Ishikawa (cell line): ENCODE measurements at regions not wholly inside any gene's neighbourhood (a gene's known extent, or its start where the extent isn't known, plus 50 kb on each side); places are given as distances from the start of the nearest gene placed in this dataset.

ENCODE experiments used
- CEBPB ChIP-seq: IDR thresholded peaks from 2 replicates; pipeline ENCODE4 v1.6.1; 2012
- CREB1 ChIP-seq: IDR thresholded peaks from 2 replicates; pipeline ENCODE4 v1.6.1; 2012; ENCODE audit warnings: low read depth
- EGR1 ChIP-seq: IDR thresholded peaks from 2 replicates; pipeline ENCODE4 v1.6.1; 2012
- EP300 ChIP-seq: IDR thresholded peaks from 2 replicates; pipeline ENCODE4 v1.6.1; 2012; ENCODE audit warnings: borderline replicate concordance
- FOXM1 ChIP-seq: IDR thresholded peaks from 2 replicates; pipeline ENCODE4 v1.6.1; 2012; ENCODE audit warnings: low read depth, borderline replicate concordance
- NFIC ChIP-seq: IDR thresholded peaks from 2 replicates; pipeline ENCODE4 v1.6.1; 2012
- RAD21 ChIP-seq: IDR thresholded peaks from 2 replicates; pipeline ENCODE4 v1.6.1; 2012; ENCODE audit warnings: low read depth
- TAF1 ChIP-seq: IDR thresholded peaks from 2 replicates; pipeline ENCODE4 v1.6.1; 2012; ENCODE audit warnings: low read depth, mild to moderate bottlenecking
- TEAD4 ChIP-seq: IDR thresholded peaks from 2 replicates; pipeline ENCODE4 v1.6.1; 2012
- USF1 ChIP-seq: IDR thresholded peaks from 2 replicates; pipeline ENCODE4 v1.6.1; 2012
- YY1 ChIP-seq: IDR thresholded peaks from 2 replicates; pipeline ENCODE4 v1.6.1; 2012; ENCODE audit warnings: low read depth
- ZBTB7A ChIP-seq: IDR thresholded peaks from 2 replicates; pipeline ENCODE4 v1.6.1; 2012; ENCODE audit warnings: low read depth
- TF ChIP-seq, protein P1 (sequence below): IDR thresholded peaks from 2 replicates; pipeline ENCODE4 v1.6.1; 2012; ENCODE audit warnings: low read depth, mild to moderate bottlenecking

- TF ChIP-seq EP300: no peak
- TF ChIP-seq CEBPB: no peak
- no peak for TF ChIP-seq YY1
- no peak for TF ChIP-seq TAF1
- TF ChIP-seq ZBTB7A: no peak
- no peak for TF ChIP-seq TEAD4
- no peak for TF ChIP-seq RAD21
- no peak for TF ChIP-seq CREB1
- TF ChIP-seq, protein P1, sequence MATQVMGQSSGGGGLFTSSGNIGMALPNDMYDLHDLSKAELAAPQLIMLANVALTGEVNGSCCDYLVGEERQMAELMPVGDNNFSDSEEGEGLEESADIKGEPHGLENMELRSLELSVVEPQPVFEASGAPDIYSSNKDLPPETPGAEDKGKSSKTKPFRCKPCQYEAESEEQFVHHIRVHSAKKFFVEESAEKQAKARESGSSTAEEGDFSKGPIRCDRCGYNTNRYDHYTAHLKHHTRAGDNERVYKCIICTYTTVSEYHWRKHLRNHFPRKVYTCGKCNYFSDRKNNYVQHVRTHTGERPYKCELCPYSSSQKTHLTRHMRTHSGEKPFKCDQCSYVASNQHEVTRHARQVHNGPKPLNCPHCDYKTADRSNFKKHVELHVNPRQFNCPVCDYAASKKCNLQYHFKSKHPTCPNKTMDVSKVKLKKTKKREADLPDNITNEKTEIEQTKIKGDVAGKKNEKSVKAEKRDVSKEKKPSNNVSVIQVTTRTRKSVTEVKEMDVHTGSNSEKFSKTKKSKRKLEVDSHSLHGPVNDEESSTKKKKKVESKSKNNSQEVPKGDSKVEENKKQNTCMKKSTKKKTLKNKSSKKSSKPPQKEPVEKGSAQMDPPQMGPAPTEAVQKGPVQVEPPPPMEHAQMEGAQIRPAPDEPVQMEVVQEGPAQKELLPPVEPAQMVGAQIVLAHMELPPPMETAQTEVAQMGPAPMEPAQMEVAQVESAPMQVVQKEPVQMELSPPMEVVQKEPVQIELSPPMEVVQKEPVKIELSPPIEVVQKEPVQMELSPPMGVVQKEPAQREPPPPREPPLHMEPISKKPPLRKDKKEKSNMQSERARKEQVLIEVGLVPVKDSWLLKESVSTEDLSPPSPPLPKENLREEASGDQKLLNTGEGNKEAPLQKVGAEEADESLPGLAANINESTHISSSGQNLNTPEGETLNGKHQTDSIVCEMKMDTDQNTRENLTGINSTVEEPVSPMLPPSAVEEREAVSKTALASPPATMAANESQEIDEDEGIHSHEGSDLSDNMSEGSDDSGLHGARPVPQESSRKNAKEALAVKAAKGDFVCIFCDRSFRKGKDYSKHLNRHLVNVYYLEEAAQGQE: no peak
- no peak for TF ChIP-seq EGR1
- no peak for TF ChIP-seq NFIC
- TF ChIP-seq USF1: no peak
- no peak for TF ChIP-seq FOXM1
These were observed 52.1 kb upstream of the KCNE2 start for GRCh38 chr21:34311561-34312330.
